ENCODE measurements at regions not wholly inside any gene's neighbourhood (a gene's known extent, or its start where the extent isn't known, plus 50 kb on each side); places are given as distances from the start of the nearest gene placed in this dataset.

GRCh38 chr2:109686921-109687320 is 72.8 kb downstream of the SOWAHC start:
- no peak for TF ChIP-seq EZH2phosphoT487 (IDR thresholded peaks at IDR 0.05; ENCODE audit: insufficient read depth, low read depth)
- TF ChIP-seq EZH2 (IDR thresholded peaks at IDR 0.05; ENCODE audit: insufficient read depth, poor library complexity, severe bottlenecking) = no peak
